Nephron (organoid): ENCODE measurements at regions not wholly inside any gene's neighbourhood (a gene's known extent, or its start where the extent isn't known, plus 50 kb on each side); places are given as distances from the start of the nearest gene placed in this dataset.

Experiments
- H3K27ac Mint-ChIP-seq, 3 experiments: 2 replicates each; pipeline ENCODE4 v1.8.0; 2020; ENCODE audit warnings: mixed read lengths in 3 of 3, mild to moderate bottlenecking in 2 of 3, moderate library complexity in 1 of 3
- H3K27me3 Mint-ChIP-seq: 2 replicates; pipeline ENCODE4 v1.8.0; 2021; ENCODE audit warnings: low read depth, mild to moderate bottlenecking, moderate library complexity, mixed read lengths
- H3K36me3 Mint-ChIP-seq: 2 replicates; pipeline ENCODE4 v1.8.0; 2020; ENCODE audit warnings: low read depth, mixed read lengths
- H3K4me1 Mint-ChIP-seq: 2 replicates; pipeline ENCODE4 v1.8.0; 2020; ENCODE audit warnings: mixed read lengths
- H3K4me3 Mint-ChIP-seq, 3 experiments: 2 replicates each; pipeline ENCODE4 v1.8.0; 2020; ENCODE audit warnings: mild to moderate bottlenecking in 3 of 3, mixed read lengths in 3 of 3, moderate library complexity in 2 of 3
- H3K9me3 Mint-ChIP-seq: 2 replicates; pipeline ENCODE4 v1.8.0; 2020; ENCODE audit warnings: mixed read lengths
- CTCF ChIP-seq, 3 experiments: fragments of 200-600 bp; sonication (generic); IDR thresholded peaks; one replicate each; pipeline ENCODE4 v1.5.0; 2021; ENCODE audit warnings: antibody characterized with exemption in 3 of 3; ENCODE audit not compliant: unreplicated experiment in 3 of 3

GRCh38 chr5:84494453-84494852, 109.8 kb upstream of the EDIL3 start:
- Mint-ChIP-seq H3K9me3 (no peaks in the 10 kb centered on the region), H3K27me3 (no peaks in the 10 kb centered on the region), H3K27ac (no peak overlapping the region), H3K36me3 (no peaks in the 10 kb centered on the region), H3K4me3 (no peak overlapping the region), H3K4me1 (no peaks in the 10 kb centered on the region)
- no peak for TF ChIP-seq CTCF (IDR thresholded peaks at IDR 0.05; ENCODE audit: unreplicated experiment in 3 of 3)

GRCh38 chr5:84487963-84488362, 103.3 kb upstream of the EDIL3 start:
- TF ChIP-seq CTCF (IDR thresholded peaks at IDR 0.05; ENCODE audit: unreplicated experiment in 3 of 3) = no peak
- no peaks in the 10 kb centered on the region for H3K4me1 Mint-ChIP-seq
- H3K9me3 Mint-ChIP-seq = no peaks in the 10 kb centered on the region
- H3K4me3 Mint-ChIP-seq = no peak overlapping the region
- H3K36me3 Mint-ChIP-seq = no peaks in the 10 kb centered on the region
- H3K27me3 Mint-ChIP-seq = no peaks in the 10 kb centered on the region
- H3K27ac Mint-ChIP-seq = no peak overlapping the region

GRCh38 chr5:84480873-84481637, 96.4 kb upstream of the EDIL3 start:
- TF ChIP-seq CTCF (IDR thresholded peaks at IDR 0.05; ENCODE audit: unreplicated experiment in 3 of 3) = no peak
- no peak overlapping the region for H3K27ac Mint-ChIP-seq
- H3K36me3 Mint-ChIP-seq = no peaks in the 10 kb centered on the region
- no peaks in the 10 kb centered on the region for H3K4me1 Mint-ChIP-seq
- peaks cover 5% of the 10 kb centered on the region for H3K27me3 Mint-ChIP-seq
- no peak overlapping the region for H3K4me3 Mint-ChIP-seq
- H3K9me3 Mint-ChIP-seq = no peaks in the 10 kb centered on the region

GRCh38 chr5:84478603-84479002, 93.9 kb upstream of the EDIL3 start:
- H3K4me3 Mint-ChIP-seq = no peak overlapping the region
- H3K27me3 Mint-ChIP-seq = peaks cover 5% of the 10 kb centered on the region
- no peak overlapping the region for H3K27ac Mint-ChIP-seq
- no peaks in the 10 kb centered on the region for H3K4me1 Mint-ChIP-seq
- no peak for TF ChIP-seq CTCF (IDR thresholded peaks at IDR 0.05; ENCODE audit: unreplicated experiment in 3 of 3)
- H3K36me3 Mint-ChIP-seq = no peaks in the 10 kb centered on the region
- H3K9me3 Mint-ChIP-seq = no peaks in the 10 kb centered on the region

GRCh38 chr5:84477485-84477884, 92.8 kb upstream of the EDIL3 start:
- Mint-ChIP-seq H3K27me3 (peaks cover 5% of the 10 kb centered on the region), H3K4me1 (no peaks in the 10 kb centered on the region), H3K27ac (no peak overlapping the region), H3K4me3 (no peak overlapping the region), H3K9me3 (peaks cover 6% of the 10 kb centered on the region), H3K36me3 (no peaks in the 10 kb centered on the region)
- TF ChIP-seq CTCF (IDR thresholded peaks at IDR 0.05; ENCODE audit: unreplicated experiment in 3 of 3) = no peak

- TF ChIP-seq CTCF (IDR thresholded peaks at IDR 0.05; ENCODE audit: unreplicated experiment in 3 of 3) = no peak
Measured at GRCh38 chr5:84474126-84474525, 89.4 kb upstream of the EDIL3 start.

More at GRCh38 chr5:84474126-84474525, 89.4 kb upstream of the EDIL3 start:
- Mint-ChIP-seq H3K4me3 (no peak overlapping the region), H3K4me1 (no peaks in the 10 kb centered on the region), H3K36me3 (no peaks in the 10 kb centered on the region), H3K27ac (no peak overlapping the region), H3K27me3 (no peaks in the 10 kb centered on the region), H3K9me3 (peaks cover 11% of the 10 kb centered on the region)
